ENCODE measurements at regions not wholly inside any gene's neighbourhood (a gene's known extent, or its start where the extent isn't known, plus 50 kb on each side); places are given as distances from the start of the nearest gene placed in this dataset.

DNA sequence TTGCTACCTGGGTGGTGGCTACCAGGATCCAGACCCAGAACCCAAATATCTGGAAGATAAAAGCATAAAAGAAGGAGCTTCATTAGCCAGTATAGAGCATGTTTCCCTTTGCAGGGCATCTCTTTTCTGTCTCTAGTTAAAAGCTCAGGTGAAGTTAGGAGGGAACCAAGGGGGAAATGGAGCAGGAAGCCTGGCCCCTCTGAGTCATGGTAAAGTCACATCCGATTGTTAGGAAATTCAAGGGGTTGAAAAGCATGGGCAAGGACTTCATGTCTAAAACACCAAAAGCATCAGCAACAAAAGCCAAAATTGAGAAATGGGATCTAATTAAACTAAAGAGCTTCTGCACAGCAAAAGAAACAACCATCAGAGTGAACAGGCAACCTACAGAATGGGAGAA, 126.9 kb downstream of the RPIA start:
- Mint-ChIP-seq H3K4me3 (ENCODE audit: unreplicated experiment) (no peak overlapping the region), H3K9me3 (ENCODE audit: unreplicated experiment) (peaks cover 40% of the 10 kb centered on the region), H3K27me3 (ENCODE audit: insufficient read depth, unreplicated experiment) (no peaks in the 10 kb centered on the region), H3K27ac (ENCODE audit: unreplicated experiment) (no peak overlapping the region), H3K36me3 (ENCODE audit: insufficient read depth, unreplicated experiment) (no peaks in the 10 kb centered on the region), H3K4me1 (ENCODE audit: low read depth, unreplicated experiment) (no peaks in the 10 kb centered on the region)
- intact Hi-C loops (cut with micrococcal nuclease; ENCODE audit: unreplicated experiment) = no loop called here
- H3K4me3 ChIP-seq (ENCODE audit: low read depth, low read length) = no peak overlapping the region
- no peaks in the 10 kb centered on the region for H3K4me1 ChIP-seq
- TF ChIP-seq, protein P1, sequence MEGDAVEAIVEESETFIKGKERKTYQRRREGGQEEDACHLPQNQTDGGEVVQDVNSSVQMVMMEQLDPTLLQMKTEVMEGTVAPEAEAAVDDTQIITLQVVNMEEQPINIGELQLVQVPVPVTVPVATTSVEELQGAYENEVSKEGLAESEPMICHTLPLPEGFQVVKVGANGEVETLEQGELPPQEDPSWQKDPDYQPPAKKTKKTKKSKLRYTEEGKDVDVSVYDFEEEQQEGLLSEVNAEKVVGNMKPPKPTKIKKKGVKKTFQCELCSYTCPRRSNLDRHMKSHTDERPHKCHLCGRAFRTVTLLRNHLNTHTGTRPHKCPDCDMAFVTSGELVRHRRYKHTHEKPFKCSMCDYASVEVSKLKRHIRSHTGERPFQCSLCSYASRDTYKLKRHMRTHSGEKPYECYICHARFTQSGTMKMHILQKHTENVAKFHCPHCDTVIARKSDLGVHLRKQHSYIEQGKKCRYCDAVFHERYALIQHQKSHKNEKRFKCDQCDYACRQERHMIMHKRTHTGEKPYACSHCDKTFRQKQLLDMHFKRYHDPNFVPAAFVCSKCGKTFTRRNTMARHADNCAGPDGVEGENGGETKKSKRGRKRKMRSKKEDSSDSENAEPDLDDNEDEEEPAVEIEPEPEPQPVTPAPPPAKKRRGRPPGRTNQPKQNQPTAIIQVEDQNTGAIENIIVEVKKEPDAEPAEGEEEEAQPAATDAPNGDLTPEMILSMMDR (IDR thresholded peaks at IDR 0.05; ENCODE audit: insufficient read depth in 1 of 2, low read depth in 1 of 2, low read length in 1 of 2, severe bottlenecking in 1 of 2, unreplicated experiment in 1 of 2) = no peak
- ChIA-PET POLR2A (no interaction called here), CTCF (no interaction called here)
- no peaks in the 10 kb centered on the region for H3K27me3 ChIP-seq (replicated peaks; ENCODE audit: control insufficient read depth, insufficient read depth, low read length)
- H3K36me3 ChIP-seq (ENCODE audit: control insufficient read depth, insufficient read depth, low read length) = no peaks in the 10 kb centered on the region
- H3K9me3 ChIP-seq = peaks cover 14% of the 10 kb centered on the region
- DNase-seq = no peak
- BruUV-seq (replicated peaks) = no TSS peak

DNA sequence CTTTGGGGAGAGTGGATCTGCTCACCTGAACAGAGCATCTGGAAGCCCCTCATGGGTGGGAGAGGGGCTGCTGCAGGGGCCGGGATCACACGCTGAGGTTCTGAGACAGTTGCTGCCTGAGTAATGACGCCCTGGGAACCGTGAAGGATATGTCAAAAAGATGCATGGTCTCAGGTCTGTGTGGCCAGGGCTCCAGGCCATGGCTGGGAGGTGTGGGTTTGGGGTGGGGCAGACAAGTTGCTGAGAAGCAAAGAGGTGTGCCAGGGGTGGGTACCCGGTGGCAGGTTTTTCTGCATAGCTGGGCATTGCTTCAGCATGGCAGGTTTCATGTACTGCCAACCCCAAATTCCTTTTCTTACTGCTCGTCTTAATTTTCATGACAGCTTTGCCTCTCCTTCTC, 133.5 kb downstream of the RPIA start:
- H3K9me3 Mint-ChIP-seq (ENCODE audit: unreplicated experiment) = no peaks in the 10 kb centered on the region
- H3K27me3 ChIP-seq (replicated peaks; ENCODE audit: control insufficient read depth, insufficient read depth, low read length) = peaks cover 1% of the 10 kb centered on the region; the same call in 1 of the 2 replicates

DNA sequence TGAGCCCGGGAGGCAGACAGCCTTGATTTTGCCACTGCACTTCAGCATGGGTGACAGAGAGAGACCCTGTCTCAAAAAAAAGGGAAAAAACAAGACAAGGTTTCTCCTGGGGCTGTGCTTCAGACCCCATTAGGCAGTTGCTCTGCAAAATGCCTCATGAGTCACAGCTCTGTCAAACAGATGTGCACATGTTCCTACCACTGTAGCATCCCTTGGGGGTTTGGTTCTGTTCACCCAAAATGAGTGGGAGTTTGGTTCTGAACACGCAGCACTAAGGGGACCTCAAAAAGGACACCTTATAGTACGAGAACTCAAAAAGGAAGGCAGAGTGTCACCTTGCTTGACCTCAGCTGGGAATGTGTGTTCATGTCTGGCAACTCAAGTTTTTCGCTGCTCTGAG, 134.9 kb downstream of the RPIA start:
- no peaks in the 10 kb centered on the region for H3K4me1 Mint-ChIP-seq (ENCODE audit: low read depth, unreplicated experiment)
- H3K9me3 Mint-ChIP-seq (ENCODE audit: unreplicated experiment) = no peaks in the 10 kb centered on the region
- intact Hi-C loops (cut with micrococcal nuclease; ENCODE audit: unreplicated experiment) = no loop called here
- no peaks in the 10 kb centered on the region for H3K9me3 ChIP-seq
- no peak for DNase-seq
- no peaks in the 10 kb centered on the region for H3K4me1 ChIP-seq
- H3K27me3 Mint-ChIP-seq (ENCODE audit: insufficient read depth, unreplicated experiment) = peaks cover 8% of the 10 kb centered on the region
- H3K4me3 ChIP-seq (ENCODE audit: low read depth, low read length) = no peak overlapping the region
- TF ChIP-seq, protein P1 (IDR thresholded peaks at IDR 0.05; ENCODE audit: insufficient read depth in 1 of 2, low read depth in 1 of 2, low read length in 1 of 2, severe bottlenecking in 1 of 2, unreplicated experiment in 1 of 2) = no peak
- H3K27ac Mint-ChIP-seq (ENCODE audit: unreplicated experiment) = no peak overlapping the region
- no peaks in the 10 kb centered on the region for H3K36me3 ChIP-seq (ENCODE audit: control insufficient read depth, insufficient read depth, low read length)
- CTCF ChIA-PET = no interaction called here
- H3K36me3 Mint-ChIP-seq (ENCODE audit: insufficient read depth, unreplicated experiment) = no peaks in the 10 kb centered on the region
- POLR2A ChIA-PET = no interaction called here
- H3K4me3 Mint-ChIP-seq (ENCODE audit: unreplicated experiment) = no peak overlapping the region
- no TSS peak for BruUV-seq (replicated peaks)
- H3K27me3 ChIP-seq (replicated peaks; ENCODE audit: control insufficient read depth, insufficient read depth, low read length) = peaks cover 1% of the 10 kb centered on the region; the same call in 1 of the 2 replicates

More for the DNA sequence above, 133.5 kb downstream of the RPIA start:
- H3K36me3 ChIP-seq (ENCODE audit: control insufficient read depth, insufficient read depth, low read length) = no peaks in the 10 kb centered on the region
- intact Hi-C loops (cut with micrococcal nuclease; ENCODE audit: unreplicated experiment) = no loop called here
- DNase-seq = no peak
- Mint-ChIP-seq H3K4me3 (ENCODE audit: unreplicated experiment) (no peak overlapping the region), H3K36me3 (ENCODE audit: insufficient read depth, unreplicated experiment) (no peaks in the 10 kb centered on the region), H3K4me1 (ENCODE audit: low read depth, unreplicated experiment) (no peaks in the 10 kb centered on the region), H3K27ac (ENCODE audit: unreplicated experiment) (no peak overlapping the region), H3K27me3 (ENCODE audit: insufficient read depth, unreplicated experiment) (peaks cover 8% of the 10 kb centered on the region)
- no peak overlapping the region for H3K4me3 ChIP-seq (ENCODE audit: low read depth, low read length)
- POLR2A ChIA-PET = no interaction called here
- TF ChIP-seq, protein P1 (IDR thresholded peaks at IDR 0.05; ENCODE audit: insufficient read depth in 1 of 2, low read depth in 1 of 2, low read length in 1 of 2, severe bottlenecking in 1 of 2, unreplicated experiment in 1 of 2) = no peak
- BruUV-seq (replicated peaks) = no TSS peak
- CTCF ChIA-PET = no interaction called here
- no peaks in the 10 kb centered on the region for H3K9me3 ChIP-seq
- no peaks in the 10 kb centered on the region for H3K4me1 ChIP-seq
